Hepatocyte (in vitro differentiated cells): ENCODE measurements at regions not wholly inside any gene's neighbourhood (a gene's known extent, or its start where the extent isn't known, plus 50 kb on each side); places are given as distances from the start of the nearest gene placed in this dataset.

ENCODE experiments used
- DNase-seq: peaks from one replicate; pipeline ENCODE4 v3.0.0-alpha.2; 2016; ENCODE audit warnings: low spot score
- H2AFZ ChIP-seq: fragments of 200-600 bp; sonication (generic); 2 replicates; pipeline ENCODE4 v1.6.0; 2016; ENCODE audit warnings: antibody characterized with exemption, mild to moderate bottlenecking
- H3K27ac ChIP-seq: fragments of 200-600 bp; sonication (generic); 2 replicates; pipeline ENCODE4 v1.5.1; 2016; ENCODE audit warnings: mild to moderate bottlenecking
- H3K27me3 ChIP-seq: fragments of 200-600 bp; sonication (generic); 2 replicates; pipeline ENCODE4 v1.6.1; 2016
- H3K36me3 ChIP-seq: fragments of 200-600 bp; sonication (generic); replicated peaks from 2 replicates; pipeline ENCODE4 v1.5.1; 2016; ENCODE audit warnings: low read depth; ENCODE audit not compliant: insufficient read depth
- H3K4me1 ChIP-seq: fragments of 200-600 bp; sonication (generic); 2 replicates; pipeline ENCODE4 v1.5.1; 2016; ENCODE audit warnings: mild to moderate bottlenecking, moderate library complexity; ENCODE audit not compliant: insufficient read depth
- H3K4me2 ChIP-seq: fragments of 200-600 bp; sonication (generic); 2 replicates; pipeline ENCODE4 v1.6.0; 2016
- H3K4me3 ChIP-seq: fragments of 200-600 bp; sonication (generic); 2 replicates; pipeline ENCODE4 v1.5.1; 2016; ENCODE audit warnings: mild to moderate bottlenecking
- H3K79me2 ChIP-seq: fragments of 200-600 bp; sonication (generic); 2 replicates; pipeline ENCODE4 v1.6.0; 2017; ENCODE audit warnings: mild to moderate bottlenecking
- H3K9me2 ChIP-seq: fragments of 200-600 bp; sonication (generic); replicated peaks from 2 replicates; pipeline ENCODE4 v1.6.0; 2017; ENCODE audit warnings: mild to moderate bottlenecking; ENCODE audit not compliant: insufficient read depth
- H3K9me3 ChIP-seq: fragments of 200-600 bp; sonication (generic); 2 replicates; pipeline ENCODE4 v1.5.1; 2016; ENCODE audit warnings: low read depth, mild to moderate bottlenecking
- H4K20me1 ChIP-seq: fragments of 200-600 bp; sonication (generic); 2 replicates; pipeline ENCODE4 v1.6.0; 2016; ENCODE audit warnings: mild to moderate bottlenecking; ENCODE audit not compliant: insufficient read depth, poor library complexity, severe bottlenecking
- EZH2 ChIP-seq: fragments of 200-600 bp; sonication (generic); IDR thresholded peaks from 2 replicates; pipeline ENCODE4 v1.6.1; 2016; ENCODE audit warnings: antibody characterized with exemption, mild to moderate bottlenecking, borderline replicate concordance
- EZH2phosphoT487 ChIP-seq: fragments of 200-600 bp; sonication (generic); IDR thresholded peaks from one replicate; pipeline ENCODE4 v1.6.1; 2018; ENCODE audit warnings: antibody characterized with exemption, mild to moderate bottlenecking, low read depth, moderate library complexity; ENCODE audit not compliant: unreplicated experiment, severe bottlenecking
- WGBS: methylation state at CpG from one replicate; pipeline ENCODE4 v1.1.6; 2016; ENCODE audit warnings: low lambda C conversion rate; ENCODE audit errors: missing lambda C conversion rate; 5-methylcytosine and 5-hydroxymethylcytosine counted together
- TF ChIP-seq, protein P1 (sequence below): fragments of 200-600 bp; sonication (generic); IDR thresholded peaks from 2 replicates; pipeline ENCODE4 v1.5.1; 2016; ENCODE audit warnings: antibody characterized with exemption, mild to moderate bottlenecking; ENCODE audit not compliant: poor library complexity

DNA sequence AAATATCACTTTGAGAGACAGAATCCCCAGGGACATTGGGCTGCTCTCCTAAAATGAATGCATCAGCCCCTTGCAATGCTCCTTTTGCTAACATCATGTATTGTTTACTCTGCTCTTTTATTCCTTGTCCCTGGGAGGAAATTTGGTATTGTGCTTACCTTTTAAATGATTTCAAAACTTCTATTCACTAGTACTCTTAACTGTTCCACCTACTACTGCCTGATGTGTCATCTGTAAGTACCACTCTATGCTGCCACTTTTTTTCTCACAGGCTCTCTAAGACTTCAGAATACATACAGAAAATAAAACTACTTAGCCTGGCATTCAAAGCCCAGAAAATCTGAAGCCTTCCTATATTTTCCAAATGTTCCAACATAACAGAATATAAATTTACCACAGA lies 667.2 kb downstream of the BRINP1 start:
- Histone ChIP-seq H3K79me2 (no peaks in the 10 kb centered on the region), H3K9me3 (no peaks in the 10 kb centered on the region), H3K27me3 (no peaks in the 10 kb centered on the region), H3K27ac (no peak overlapping the region), H3K4me3 (no peak overlapping the region), H4K20me1 (no peaks in the 10 kb centered on the region), H2AFZ (no peak overlapping the region), H3K36me3 (no peaks in the 10 kb centered on the region), H3K4me1 (no peaks in the 10 kb centered on the region), H3K9me2 (no peaks in the 10 kb centered on the region), H3K4me2 (no peak overlapping the region)
- TF ChIP-seq EZH2, result no peak
- no peak for TF ChIP-seq EZH2phosphoT487
- TF ChIP-seq, protein P1, sequence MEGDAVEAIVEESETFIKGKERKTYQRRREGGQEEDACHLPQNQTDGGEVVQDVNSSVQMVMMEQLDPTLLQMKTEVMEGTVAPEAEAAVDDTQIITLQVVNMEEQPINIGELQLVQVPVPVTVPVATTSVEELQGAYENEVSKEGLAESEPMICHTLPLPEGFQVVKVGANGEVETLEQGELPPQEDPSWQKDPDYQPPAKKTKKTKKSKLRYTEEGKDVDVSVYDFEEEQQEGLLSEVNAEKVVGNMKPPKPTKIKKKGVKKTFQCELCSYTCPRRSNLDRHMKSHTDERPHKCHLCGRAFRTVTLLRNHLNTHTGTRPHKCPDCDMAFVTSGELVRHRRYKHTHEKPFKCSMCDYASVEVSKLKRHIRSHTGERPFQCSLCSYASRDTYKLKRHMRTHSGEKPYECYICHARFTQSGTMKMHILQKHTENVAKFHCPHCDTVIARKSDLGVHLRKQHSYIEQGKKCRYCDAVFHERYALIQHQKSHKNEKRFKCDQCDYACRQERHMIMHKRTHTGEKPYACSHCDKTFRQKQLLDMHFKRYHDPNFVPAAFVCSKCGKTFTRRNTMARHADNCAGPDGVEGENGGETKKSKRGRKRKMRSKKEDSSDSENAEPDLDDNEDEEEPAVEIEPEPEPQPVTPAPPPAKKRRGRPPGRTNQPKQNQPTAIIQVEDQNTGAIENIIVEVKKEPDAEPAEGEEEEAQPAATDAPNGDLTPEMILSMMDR, result no peak
- no peak for DNase-seq

DNA sequence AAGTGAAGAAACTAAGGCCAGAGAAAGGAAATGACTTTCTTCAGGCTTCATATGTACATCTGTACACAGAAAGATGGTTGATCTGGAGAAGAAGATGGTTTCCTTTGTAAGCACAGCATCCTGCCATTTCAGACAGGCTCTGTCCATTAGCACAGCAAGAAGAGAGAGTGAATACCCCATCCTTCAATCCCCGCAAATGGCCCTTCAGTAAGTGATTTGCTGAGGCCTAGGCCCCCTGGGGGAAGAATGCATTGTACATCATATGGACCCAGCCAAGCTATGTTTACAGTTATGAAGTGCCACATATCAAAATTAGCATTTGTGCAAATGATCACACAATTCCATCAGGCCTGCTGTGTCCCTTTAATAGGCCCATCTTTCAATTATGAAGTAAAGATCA lies 657.4 kb downstream of the BRINP1 start:
- no peaks in the 10 kb centered on the region for H3K4me1 ChIP-seq
- TF ChIP-seq EZH2 (no peak), EZH2phosphoT487 (no peak)
- TF ChIP-seq, protein P1, result no peak
- H3K27ac ChIP-seq, result no peak overlapping the region
- H3K36me3 ChIP-seq, result no peaks in the 10 kb centered on the region
- no peak overlapping the region for H2AFZ ChIP-seq
- no peaks in the 10 kb centered on the region for H3K79me2 ChIP-seq
- no peaks in the 10 kb centered on the region for H3K9me3 ChIP-seq
- H3K9me2 ChIP-seq, result no peaks in the 10 kb centered on the region
- DNase-seq, result no peak
- 70% methylated on average over 1 of the region's 1 CpG for WGBS
- H3K4me2 ChIP-seq, result no peak overlapping the region
- H3K27me3 ChIP-seq, result no peaks in the 10 kb centered on the region
- no peaks in the 10 kb centered on the region for H4K20me1 ChIP-seq
- H3K4me3 ChIP-seq, result no peak overlapping the region

DNA sequence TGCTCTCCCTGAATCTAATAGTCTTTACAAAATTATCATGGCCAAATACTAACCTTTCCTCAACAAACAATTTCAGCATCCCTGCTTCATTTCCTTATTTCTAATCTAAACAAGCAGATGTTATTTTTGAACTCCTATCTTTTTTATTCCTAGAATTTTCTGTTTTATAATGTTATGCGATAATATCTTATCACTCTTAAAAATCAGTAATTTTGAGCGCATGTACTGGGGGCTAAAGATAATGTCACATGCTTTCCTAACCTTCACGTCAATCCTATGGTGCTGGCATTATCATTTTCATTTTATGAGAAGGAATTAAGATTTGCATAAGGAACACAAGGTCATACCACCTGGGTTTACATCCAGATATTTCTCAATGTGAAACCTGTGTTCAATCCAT lies 648.0 kb downstream of the BRINP1 start:
- H3K27me3 ChIP-seq, result no peaks in the 10 kb centered on the region
- H4K20me1 ChIP-seq, result no peaks in the 10 kb centered on the region
- no peaks in the 10 kb centered on the region for H3K9me3 ChIP-seq
- no peak overlapping the region for H3K4me3 ChIP-seq
- no peak overlapping the region for H2AFZ ChIP-seq
- 93% methylated on average over 3 of the region's 3 CpGs for WGBS
- no peak overlapping the region for H3K4me2 ChIP-seq
- DNase-seq, result no peak
- no peaks in the 10 kb centered on the region for H3K36me3 ChIP-seq
- H3K79me2 ChIP-seq, result no peaks in the 10 kb centered on the region
- no peaks in the 10 kb centered on the region for H3K9me2 ChIP-seq
- TF ChIP-seq EZH2, result no peak
- TF ChIP-seq EZH2phosphoT487, result no peak
- TF ChIP-seq, protein P1, result no peak
- no peak overlapping the region for H3K27ac ChIP-seq
- H3K4me1 ChIP-seq, result no peaks in the 10 kb centered on the region

DNA sequence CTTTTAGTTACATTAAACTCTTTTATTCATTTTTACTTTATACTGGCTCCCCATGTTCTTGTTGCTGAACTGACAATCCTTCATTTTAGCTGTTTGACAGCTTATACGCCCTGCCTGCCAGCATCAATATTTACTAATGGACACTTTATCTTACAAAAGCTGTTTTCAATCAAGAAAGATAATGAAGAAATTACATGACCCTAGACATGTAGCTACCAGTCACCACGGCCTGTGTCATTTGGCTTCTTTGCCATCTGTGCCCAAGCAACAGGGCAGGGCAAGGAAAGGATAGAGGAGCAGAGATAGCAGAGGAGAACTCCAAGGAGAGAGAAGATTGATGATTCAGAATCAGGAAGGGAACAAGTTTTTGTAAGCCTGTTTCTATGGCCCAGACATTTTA lies 647.3 kb downstream of the BRINP1 start:
- Histone ChIP-seq H4K20me1 (no peaks in the 10 kb centered on the region), H3K9me3 (no peaks in the 10 kb centered on the region), H3K79me2 (no peaks in the 10 kb centered on the region), H3K9me2 (no peaks in the 10 kb centered on the region), H3K27ac (no peak overlapping the region), H3K27me3 (no peaks in the 10 kb centered on the region), H3K4me1 (no peaks in the 10 kb centered on the region), H3K36me3 (no peaks in the 10 kb centered on the region), H3K4me2 (no peak overlapping the region), H2AFZ (no peak overlapping the region), H3K4me3 (no peak overlapping the region)
- 42% methylated on average over 2 of the region's 2 CpGs for WGBS
- TF ChIP-seq EZH2 (no peak), EZH2phosphoT487 (no peak)
- TF ChIP-seq, protein P1, result no peak
- no peak for DNase-seq
